HG03439 (cell line): ENCODE measurements at regions not wholly inside any gene's neighbourhood (a gene's known extent, or its start where the extent isn't known, plus 50 kb on each side); places are given as distances from the start of the nearest gene placed in this dataset.
A peak's percentile ranks its signal among the peaks of the same experiment; 100 is the strongest.
"Not testable (repeated sequence)": the region's sequence is repeated elsewhere in the genome, so short reads cannot be mapped to it uniquely, and the experiment has no call there.

Experiments
- ATAC-seq: cut with Tn5 transposase; IDR thresholded peaks from one replicate; pipeline ENCODE4 v1.9.1; 2021; ENCODE audit warnings: mild to moderate bottlenecking, moderate library complexity; ENCODE audit not compliant: unreplicated experiment

- no peak for ATAC-seq
These were observed 252.5 kb upstream of the CASK start for GRCh38 chrX:42175843-42176242.

DNA sequence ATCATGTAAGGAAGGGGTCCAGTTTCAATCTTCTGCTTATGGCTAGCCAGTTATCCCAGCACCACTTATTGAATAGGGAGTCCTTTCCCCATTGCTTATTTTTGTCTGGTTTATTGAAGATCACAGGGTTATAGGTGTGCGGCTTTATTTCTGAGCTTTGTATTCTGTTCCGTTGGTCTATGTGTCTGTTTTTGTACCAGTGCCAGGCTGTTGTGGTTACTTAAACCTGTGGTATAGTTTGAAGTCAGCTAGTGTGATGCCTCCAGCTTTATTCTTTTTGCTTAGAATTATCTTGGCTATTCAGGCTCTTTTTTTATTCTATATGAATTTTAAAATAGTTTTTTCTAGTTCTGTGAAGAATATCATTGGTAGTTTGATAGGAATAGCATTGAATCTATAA, 234.6 kb upstream of the CASK start:
- not testable (repeated sequence) for ATAC-seq

GRCh38 chrX:42151808-42152207, 228.5 kb upstream of the CASK start:
- ATAC-seq: no peak

GRCh38 chrX:42149765-42150164, 226.4 kb upstream of the CASK start:
- no peak for ATAC-seq

DNA sequence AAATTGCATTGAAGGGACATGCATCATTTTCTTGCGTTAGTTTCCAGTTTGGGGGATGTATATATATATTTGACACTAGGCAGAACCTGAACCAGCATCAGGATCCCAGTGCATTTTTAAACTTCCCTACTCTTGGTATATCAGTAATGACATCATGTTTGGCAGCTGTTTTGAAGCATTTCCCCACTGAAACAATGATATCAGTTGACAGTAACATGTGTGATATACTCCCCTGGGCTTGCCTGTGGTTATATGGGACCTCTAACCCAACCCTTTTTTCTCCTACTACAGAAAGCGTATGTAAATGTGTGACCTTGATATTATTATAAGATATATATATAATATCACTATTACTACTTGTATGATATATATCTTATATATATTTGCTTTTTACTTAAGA, 225.9 kb upstream of the CASK start:
- ATAC-seq: no peak

GRCh38 chrX:42143866-42144592, 220.7 kb upstream of the CASK start:
- ATAC-seq: no peak

DNA sequence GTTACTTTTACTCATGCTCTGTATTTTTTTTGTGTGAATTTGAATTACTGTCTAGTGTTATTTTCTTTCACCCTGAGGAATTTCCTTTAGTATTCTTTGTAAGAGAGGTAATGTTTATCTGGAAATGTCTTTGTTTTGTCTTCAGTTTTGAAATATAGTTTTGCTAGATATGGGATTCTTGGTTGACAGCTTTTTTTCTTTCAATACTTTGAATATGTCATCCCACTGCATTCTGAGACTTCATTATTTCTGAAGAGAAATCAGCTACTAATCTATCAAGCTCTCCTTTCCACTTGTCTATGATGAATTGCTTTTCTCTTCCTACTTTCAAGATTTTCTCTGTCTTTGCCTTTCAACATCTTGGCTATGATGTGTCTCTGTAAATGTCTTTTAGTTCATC, 217.0 kb upstream of the CASK start:
- ATAC-seq: no peak

DNA sequence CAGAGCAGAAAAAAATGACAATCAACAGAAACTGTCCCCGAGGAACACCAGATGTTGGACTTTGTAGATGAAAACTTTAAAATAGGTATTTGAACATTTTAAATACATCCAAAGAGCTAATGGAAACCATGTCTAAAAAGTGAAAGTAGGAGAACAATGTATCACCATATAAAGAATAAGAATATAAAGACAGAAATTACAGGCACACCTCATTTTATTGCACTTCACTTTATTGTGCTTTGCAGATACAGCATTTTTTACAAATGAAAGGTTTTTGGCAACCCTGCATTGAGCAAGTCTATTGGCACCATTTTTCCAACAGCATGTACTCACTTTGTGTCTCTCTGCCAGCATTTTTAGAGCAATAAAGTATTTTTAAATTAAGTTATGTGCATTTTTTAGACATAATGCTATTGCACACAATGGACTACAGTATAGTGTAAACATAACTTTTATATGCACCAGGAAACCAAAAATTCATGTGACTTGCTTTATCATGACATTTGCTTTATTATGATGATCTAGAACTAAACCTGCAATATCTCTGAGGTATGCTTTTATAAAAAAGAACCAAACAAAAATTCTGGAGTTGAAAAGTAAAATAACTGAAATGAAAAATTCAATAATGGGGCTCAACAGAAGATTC, 212.4 kb upstream of the CASK start:
- ATAC-seq: no peak

GRCh38 chrX:42131856-42132255, 208.5 kb upstream of the CASK start:
- ATAC-seq: no peak

DNA sequence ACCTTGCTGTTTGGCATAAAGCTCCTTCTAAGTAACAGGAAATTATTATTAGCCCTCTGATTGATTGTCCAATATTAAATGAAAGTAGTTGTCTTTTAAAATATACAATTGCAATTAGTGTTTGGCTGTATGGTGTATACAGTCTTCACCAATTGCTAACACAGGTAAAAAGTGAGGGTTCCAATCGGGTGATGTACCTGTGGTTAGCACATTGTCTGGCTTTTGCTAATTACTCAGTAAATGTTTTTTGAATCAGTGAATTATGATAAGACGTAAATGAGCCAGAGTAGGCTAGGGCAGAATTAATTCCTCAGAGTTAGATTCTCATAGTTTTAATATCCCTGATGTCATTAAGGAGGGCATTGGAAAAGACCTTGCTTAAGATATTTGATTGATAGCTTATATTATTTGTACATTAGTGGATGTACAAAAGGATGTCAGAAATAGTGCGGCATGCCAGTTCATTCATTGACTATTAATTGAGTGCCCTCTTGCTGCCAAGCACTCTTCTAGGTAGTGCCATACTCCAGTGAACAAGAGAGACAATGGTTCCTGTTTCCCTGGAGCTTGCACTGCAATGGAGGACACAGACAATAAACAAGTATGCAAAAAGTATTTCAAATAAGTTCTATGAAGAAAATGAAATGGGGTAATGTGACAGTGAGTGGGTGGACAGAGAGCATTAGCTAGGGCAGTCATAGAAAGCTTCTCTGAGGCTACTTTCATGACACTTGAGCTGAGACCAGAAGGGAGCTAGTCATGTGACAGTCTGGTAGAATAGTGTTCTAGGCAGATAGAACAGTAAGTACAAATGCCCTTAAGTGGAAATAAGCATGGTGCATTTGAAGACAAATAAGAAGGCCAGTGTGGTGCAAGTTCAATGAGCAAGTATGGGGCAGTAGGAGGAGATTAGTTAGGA, 205.9 kb upstream of the CASK start:
- no peak for ATAC-seq

- ATAC-seq: no peak
These were observed 205.2 kb upstream of the CASK start for GRCh38 chrX:42128587-42128986.

GRCh38 chrX:42128020-42128419, 204.7 kb upstream of the CASK start:
- ATAC-seq: no peak

DNA sequence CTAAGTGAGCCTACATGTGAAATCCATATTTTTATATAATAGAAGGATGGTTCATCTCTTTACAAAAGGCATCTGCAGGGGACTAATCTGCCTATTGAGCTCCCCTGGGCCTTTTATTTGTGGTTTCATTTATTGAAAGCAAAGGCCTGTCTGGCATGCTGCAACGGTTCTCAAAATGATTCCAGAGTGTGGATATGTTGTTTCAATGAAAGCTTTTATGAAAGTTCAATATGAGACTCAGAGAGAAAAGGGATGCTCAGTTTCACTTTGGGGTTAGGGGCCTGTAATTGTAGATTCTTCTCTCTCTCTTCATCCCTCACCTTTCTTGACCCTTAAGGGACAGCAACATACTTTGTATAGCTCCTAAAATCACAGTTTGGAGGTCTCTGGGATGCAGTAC, 204.2 kb upstream of the CASK start:
- ATAC-seq: no peak

- no peak for ATAC-seq
These were observed 200.0 kb upstream of the CASK start for GRCh38 chrX:42123369-42123768.

DNA sequence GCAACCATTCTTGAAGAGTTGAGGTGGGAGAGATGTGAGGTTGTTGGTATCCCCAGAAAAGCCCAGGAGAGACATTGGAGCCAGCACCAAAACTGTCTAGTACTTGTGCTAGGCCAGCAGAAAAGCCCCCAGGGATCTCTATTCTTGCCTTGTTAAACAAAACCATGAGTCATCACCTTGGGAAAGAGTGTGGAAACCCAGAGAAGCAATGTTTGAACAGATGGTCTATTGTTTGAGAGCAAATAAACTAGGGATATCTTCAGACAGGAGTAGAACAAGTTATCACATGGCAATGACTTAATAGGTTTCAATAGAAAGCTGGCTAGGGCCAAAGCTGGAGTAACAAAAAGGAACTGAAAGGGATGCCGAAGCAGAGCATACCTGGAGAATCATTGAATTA, 195.7 kb upstream of the CASK start:
- ATAC-seq: no peak

- ATAC-seq: no peak
These were observed 194.0 kb upstream of the CASK start for GRCh38 chrX:42117318-42117717.

DNA sequence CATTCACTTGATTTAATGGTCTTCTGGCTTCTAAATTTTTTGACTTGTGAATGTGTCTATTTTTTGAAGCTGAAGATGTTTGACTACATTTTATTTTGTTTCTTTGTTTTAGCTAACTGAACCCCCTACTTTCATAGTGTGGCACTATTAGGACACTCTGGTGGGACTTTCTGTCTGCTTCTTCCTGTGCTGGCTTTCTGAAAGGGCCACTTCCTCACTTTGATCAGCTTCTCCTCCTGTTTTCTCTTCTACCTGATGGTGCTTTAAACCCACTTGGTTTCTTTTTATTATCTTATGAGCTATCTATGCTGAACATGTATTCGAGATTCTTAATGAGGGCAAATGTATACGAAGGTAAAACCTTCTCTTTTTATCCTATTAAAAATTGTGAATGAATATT, 186.1 kb upstream of the CASK start:
- no peak for ATAC-seq

DNA sequence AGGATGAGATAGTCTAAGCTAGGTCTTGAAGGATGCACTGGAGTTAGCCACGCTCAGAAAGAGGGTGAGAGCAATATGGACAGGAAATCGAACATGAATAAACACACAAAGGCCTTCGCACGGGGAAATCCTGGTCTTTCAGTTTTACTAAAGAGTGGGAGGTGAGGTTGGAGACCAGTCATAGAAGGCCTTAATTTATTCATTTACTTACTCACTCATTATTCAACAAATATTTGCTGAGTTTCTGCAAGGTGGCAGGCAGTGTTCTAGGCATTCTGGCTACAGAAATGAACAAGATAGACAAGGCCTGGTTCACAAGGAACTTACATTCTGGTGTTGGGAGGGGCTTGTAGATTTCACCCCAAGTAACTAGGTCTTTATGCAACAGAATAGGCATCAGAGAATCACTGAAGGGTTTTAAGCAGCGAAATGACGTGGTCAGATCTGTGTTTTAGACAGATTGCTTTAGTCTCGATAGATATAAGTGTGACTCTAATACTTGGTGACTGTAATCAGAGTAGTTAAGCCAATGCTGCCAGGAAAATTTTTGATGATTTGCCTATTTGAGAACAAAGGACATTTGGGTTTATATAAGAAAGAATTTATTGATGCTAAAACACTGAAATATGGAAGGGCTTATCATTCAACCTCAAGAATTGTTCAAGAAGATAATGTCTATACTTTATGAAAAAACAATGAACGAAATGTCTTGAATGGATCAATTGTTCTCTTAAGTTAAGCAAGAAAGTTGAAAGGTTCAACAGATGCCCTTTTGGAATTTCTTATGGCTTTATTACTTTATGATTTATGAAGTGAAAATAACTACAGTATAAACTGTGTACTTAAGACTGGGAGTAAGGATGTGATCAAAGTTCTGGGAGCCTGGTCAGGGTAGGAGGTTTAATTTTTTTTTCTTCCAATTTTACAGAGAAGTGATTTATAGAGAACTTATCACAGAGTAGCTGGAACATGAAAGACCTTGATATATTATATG, 184.4 kb upstream of the CASK start:
- ATAC-seq: peak; percentile 80

- ATAC-seq: no peak
These were observed 183.2 kb upstream of the CASK start for GRCh38 chrX:42106556-42106955.

GRCh38 chrX:42102586-42103282, 179.4 kb upstream of the CASK start:
- ATAC-seq: no peak
